GM21367 (cell line): ENCODE measurements at regions not wholly inside any gene's neighbourhood (a gene's known extent, or its start where the extent isn't known, plus 50 kb on each side); places are given as distances from the start of the nearest gene placed in this dataset.
"Not testable (repeated sequence)": the region's sequence is repeated elsewhere in the genome, so short reads cannot be mapped to it uniquely, and the experiment has no call there.

Experiments used
- ATAC-seq: cut with Tn5 transposase; IDR thresholded peaks from one replicate; pipeline ENCODE4 v1.9.1; 2021; ENCODE audit not compliant: unreplicated experiment

DNA sequence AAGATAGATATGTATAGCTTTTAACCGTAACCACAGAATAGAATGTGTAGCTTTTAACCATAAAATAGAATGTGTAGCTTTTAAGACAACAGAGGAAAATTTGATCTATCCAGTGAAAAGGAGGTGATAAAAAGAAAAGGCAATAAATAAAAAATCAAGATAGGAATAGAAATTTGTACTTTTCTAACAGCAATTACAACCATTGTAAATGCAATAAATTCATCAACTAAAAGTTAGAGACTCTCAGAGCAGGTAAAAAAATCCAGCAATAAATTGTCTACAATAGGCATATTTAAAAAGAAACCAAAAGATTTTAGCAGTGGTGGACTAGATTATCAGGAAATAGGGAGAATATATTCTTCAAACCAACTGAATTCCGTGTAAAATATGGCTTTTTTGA lies 63.8 kb upstream of the ABHD2 start:
- ATAC-seq = no peak

DNA sequence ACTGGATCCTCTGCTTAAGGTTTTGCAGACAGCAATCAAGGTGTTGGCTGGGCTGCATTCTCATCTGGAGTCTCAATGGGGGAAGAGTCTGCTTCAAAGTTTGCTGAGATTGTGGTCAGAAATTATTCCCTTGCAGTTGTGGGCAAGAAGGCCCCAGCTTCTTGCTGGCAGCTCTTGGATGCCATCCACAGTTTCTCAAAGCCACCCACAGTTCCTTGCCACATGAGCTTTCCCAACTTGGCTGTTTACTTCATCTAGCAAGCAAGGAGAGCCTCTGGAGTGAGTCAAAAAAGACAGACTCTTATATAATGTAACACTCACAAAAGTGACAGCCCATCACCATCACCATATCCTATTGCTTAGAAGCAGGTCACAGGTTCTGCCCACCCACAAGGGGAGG lies 62.1 kb upstream of the ABHD2 start:
- ATAC-seq = no peak

DNA sequence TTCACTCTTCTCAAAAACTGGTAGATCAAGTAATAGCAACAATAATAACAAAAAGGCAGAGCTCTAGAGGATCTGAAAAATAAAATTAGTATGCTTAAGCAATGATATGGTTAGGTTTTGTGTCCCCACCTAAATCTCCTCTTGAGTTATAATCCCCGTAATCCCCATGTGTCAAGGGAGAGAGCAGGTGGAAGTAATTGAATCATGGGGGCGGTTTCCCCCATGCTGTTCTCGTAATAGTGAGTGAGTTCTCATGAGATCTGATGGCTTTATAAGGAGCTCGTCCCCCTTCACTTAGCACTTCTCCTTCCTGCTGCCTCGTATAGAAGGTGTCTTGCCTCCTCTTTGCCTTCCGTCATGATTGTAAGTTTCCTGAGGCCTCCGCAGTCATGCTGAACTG lies 60.2 kb upstream of the ABHD2 start:
- ATAC-seq = no peak

DNA sequence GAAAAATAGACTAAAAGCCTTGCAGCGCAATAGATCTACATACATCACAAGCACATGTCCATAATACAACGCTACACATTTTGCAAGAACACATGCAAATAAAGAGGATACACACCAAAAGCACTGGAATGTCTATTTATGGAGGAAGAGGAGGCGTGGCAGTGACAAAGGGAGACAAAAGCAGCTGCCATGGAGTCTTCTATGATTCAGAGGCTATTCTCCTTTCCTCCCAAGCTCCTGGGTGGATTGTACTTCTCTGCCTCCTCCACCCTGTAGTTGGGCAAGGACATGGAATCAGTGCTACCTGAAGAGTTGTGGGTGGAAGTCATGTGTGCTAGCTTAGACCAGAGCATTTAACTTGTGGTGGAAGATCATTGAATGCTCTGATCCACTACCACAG lies 57.9 kb upstream of the ABHD2 start:
- ATAC-seq = no peak

DNA sequence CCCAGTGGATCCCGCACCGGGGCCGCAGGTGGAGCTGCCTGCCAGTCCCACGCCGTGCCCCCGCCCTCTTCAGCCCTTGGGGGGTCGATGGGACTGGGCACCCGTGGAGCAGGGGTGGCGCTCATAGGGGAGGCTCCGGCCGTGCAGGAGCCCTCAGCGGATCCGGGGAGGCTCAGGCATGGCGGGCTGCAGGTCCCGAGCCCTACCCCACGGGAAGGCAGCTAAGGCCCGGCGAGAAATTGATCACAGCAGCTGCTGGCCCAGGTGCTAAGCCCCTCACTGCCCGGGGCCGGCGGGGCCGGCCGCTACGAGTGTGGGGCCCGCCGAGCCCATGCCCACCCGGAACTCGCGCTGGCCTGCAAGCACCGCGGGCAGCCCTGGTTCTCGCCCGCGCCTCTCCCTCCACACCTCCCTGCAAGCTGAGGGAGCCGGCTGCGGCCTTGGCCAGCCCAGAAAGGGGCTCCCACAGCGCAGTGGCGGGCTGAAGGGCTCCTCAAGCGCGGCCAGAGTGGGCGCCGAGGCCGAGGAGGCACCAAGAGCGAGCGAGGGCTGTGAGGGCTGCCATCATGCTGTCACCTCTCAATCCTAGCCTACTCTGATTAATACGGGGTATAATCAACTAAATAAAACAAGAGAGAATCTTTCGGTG lies 56.5 kb upstream of the ABHD2 start:
- ATAC-seq = not testable (repeated sequence)

DNA sequence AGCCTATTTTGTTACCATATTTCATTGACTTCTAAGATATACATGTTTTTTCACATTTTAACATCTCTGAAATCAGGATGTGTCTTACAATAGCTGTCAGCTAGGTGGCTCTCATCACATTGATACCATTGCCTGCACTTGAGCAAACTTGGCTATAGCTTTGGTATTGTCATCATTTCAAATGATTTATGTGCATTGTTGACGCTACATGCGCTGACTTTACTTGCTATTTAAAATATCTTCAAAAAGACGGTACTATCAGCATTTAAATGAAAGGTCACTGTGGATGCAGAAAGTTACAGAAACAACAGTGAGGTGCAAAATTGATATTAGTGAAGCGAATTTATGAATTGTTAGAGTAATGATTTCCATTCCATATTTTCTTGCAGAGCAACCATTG lies 54.0 kb upstream of the ABHD2 start:
- no peak for ATAC-seq

DNA sequence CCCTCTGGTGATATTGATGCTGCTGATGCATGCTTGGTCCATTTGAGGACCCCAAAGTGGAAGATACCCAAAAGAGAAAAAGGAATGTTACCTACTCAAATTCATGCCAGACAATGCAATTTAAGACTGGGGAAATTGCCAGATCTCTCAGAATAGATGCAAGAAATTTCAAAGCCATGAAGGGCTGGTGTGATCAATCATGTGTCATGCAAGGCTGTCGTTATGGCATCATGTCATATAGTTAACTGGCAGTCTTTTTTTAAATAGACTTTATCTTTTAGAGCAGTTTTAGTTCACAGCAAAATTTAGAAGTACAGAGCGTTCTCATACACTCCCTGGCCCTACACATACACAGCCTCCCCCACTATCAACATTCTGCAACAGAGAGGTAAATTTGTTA lies 53.1 kb upstream of the ABHD2 start:
- no peak for ATAC-seq

DNA sequence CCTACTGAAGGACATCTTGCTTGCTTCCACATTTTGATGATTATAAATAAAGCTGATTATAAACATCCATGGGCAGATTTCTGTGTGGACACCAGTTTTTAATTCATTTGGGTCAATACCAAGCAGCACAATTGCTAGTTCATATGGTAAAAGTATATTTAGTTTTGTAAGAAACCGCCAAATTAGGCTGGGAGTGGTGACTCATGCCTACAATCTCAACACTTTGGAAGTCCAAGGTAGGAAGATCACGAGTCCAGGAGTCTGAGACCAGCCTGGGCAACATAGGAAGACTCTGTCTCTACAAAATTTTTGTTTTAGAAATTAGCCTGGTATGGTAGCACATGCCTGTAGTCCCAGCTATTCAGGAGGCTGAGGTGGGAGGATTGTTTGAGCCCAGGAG lies 52.6 kb upstream of the ABHD2 start:
- ATAC-seq = no peak

DNA sequence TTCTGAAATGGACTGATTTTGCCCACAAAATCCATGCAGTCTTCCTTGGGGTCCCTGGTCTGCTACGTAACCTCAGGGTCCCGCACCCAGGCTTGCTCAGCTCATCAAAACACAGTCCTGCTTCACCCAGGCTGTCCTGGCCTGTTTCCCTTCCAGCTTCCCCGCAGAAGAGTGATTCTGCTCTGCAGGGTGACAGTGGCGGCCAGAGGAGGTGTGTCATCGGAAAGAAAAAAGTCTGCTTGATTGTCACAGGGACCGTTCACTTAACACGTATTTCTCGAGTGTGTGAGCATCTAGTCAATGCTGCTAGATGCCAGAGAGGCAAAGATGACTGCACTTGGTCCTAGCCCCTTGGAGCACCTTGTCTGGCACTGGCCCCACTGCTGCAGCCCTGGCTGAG lies 50.1 kb upstream of the ABHD2 start:
- ATAC-seq = no peak
